Limb (tissue), 2 donors: ENCODE measurements at regions not wholly inside any gene's neighbourhood (a gene's known extent, or its start where the extent isn't known, plus 50 kb on each side); places are given as distances from the start of the nearest gene placed in this dataset.
"Not testable (repeated sequence)": the region's sequence is repeated elsewhere in the genome, so short reads cannot be mapped to it uniquely, and the experiment has no call there.

ENCODE experiments used
- DNase-seq, 2 donors: peaks; one replicate each; pipeline ENCODE4 v3.0.0-alpha.2; 2016; ENCODE audit errors: extremely low spot score in 2 of 2

- DNase-seq = no peak
These were observed 126.2 kb upstream of the KCTD7 start for GRCh38 chr7:66502230-66503035.

GRCh38 chr7:66503036-66503370 lies 125.7 kb upstream of the KCTD7 start:
- no peak for DNase-seq

GRCh38 chr7:66503551-66504031 lies 125.1 kb upstream of the KCTD7 start:
- no peak for DNase-seq

GRCh38 chr7:66504131-66504530 lies 124.5 kb upstream of the KCTD7 start:
- DNase-seq = no peak

GRCh38 chr7:66505009-66505408 lies 123.7 kb upstream of the KCTD7 start:
- DNase-seq = no peak

GRCh38 chr7:66505531-66506451 lies 122.9 kb upstream of the KCTD7 start:
- no peak for DNase-seq

GRCh38 chr7:66506703-66507102 lies 122.0 kb upstream of the KCTD7 start:
- not testable (repeated sequence) for DNase-seq

- no peak for DNase-seq
These were observed 120.9 kb upstream of the KCTD7 start for GRCh38 chr7:66507764-66508296.

- DNase-seq = no peak
These were observed 120.2 kb upstream of the KCTD7 start for GRCh38 chr7:66508431-66508830.

- no peak for DNase-seq
These were observed 114.6 kb upstream of the KCTD7 start for GRCh38 chr7:66514050-66514449.

GRCh38 chr7:66517212-66517909 lies 111.3 kb upstream of the KCTD7 start:
- DNase-seq = no peak

GRCh38 chr7:66518151-66518691 lies 110.5 kb upstream of the KCTD7 start:
- no peak for DNase-seq

- no peak for DNase-seq
These were observed 107.0 kb upstream of the KCTD7 start for GRCh38 chr7:66521675-66522074.

GRCh38 chr7:66522518-66522917 lies 106.2 kb upstream of the KCTD7 start:
- no peak for DNase-seq

GRCh38 chr7:66523409-66523808 lies 105.3 kb upstream of the KCTD7 start:
- DNase-seq = no peak

GRCh38 chr7:66524738-66525137 lies 103.9 kb upstream of the KCTD7 start:
- DNase-seq = no peak

GRCh38 chr7:66526782-66527181 lies 101.9 kb upstream of the KCTD7 start:
- DNase-seq = not testable (repeated sequence)

GRCh38 chr7:66528652-66529051 lies 100.0 kb upstream of the KCTD7 start:
- no peak for DNase-seq

- DNase-seq = no peak
These were observed 98.6 kb upstream of the KCTD7 start for GRCh38 chr7:66529883-66530610.
